ENCODE measurements at regions not wholly inside any gene's neighbourhood (a gene's known extent, or its start where the extent isn't known, plus 50 kb on each side); places are given as distances from the start of the nearest gene placed in this dataset.

GRCh38 chr10:4568731-4569130, 257.3 kb upstream of the AKR1E2 start:
- DNase-seq = no peak

- peak; percentile 49 for DNase-seq
These were observed 257.9 kb upstream of the AKR1E2 start for GRCh38 chr10:4568086-4568485.

DNA sequence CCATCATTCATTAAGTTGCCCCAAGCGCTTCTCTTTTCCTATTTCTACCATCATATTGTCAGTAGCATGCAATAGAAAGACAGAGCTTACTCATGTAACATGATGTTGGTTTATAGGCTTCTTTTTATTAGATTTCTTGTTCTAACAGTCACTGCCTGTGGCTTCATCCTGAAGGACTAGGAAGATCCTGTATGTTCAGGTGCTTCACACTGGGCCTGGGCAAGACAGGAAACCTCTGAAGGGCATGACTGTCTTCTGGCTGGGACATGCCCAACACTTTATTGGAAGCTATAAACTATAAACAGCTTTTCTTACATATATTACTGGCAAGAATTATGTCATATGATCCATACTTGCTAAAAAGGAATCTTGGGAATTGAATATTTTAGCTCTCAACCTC, 258.4 kb upstream of the AKR1E2 start:
- DNase-seq = no peak

DNA sequence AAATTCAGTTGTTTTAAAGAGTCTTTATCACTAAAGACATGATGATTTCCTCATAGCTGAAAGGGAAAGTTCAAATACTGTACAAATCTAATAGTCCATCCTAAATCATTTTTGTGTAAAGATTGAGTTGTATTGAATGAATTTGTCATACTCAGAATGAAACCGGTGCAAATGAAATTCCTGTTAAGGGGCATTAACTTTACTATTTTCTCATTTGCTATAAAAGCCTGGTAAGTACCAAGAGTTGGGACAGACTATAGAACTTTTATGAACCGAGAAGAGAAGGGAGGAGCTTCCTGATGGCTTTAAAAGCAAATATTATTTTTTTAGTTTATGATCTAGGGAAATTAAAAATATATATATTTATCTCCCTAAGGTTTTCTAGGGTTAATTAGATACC, 260.0 kb upstream of the AKR1E2 start:
- DNase-seq = no peak

DNA sequence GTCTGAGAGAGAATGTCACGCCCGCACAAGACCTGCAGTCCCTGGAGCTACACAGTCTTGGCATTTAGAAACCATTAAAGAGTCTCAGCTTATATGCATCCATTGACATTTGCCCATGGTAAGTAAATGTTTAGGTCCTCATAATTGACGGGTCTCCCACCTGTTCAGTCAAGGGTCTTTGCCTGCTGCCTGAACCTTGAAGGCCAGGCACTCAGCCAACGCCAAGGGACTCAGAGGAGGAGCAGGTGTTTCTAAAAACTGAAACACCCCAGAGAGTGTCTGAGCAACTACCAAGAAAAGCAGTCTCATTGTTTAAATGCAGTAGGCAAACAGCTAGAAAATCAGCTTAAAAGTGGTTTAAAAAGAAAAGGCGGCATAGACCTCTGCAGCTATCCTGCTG, 264.7 kb upstream of the AKR1E2 start:
- DNase-seq = no peak

GRCh38 chr10:4557469-4557868, 268.5 kb upstream of the AKR1E2 start:
- no peak for DNase-seq

DNA sequence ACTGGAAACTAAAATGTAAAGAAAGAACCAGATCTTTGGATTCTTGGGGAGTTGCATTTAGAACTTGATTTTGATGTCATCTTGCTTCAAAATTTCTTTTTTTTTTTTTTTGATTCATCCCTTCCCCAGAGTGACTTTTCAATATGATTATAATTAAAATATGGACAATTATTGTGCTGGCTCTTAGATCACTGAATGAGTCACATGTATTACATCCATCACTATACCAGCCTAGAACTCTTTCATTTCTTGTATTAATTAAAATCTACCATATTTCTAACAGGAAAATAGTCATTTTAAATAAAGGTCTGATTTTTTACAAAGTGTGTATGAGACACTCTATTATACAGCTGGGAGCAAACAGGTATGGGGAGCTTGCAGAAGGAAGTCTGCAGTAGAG, 269.5 kb upstream of the AKR1E2 start:
- no peak for DNase-seq

DNA sequence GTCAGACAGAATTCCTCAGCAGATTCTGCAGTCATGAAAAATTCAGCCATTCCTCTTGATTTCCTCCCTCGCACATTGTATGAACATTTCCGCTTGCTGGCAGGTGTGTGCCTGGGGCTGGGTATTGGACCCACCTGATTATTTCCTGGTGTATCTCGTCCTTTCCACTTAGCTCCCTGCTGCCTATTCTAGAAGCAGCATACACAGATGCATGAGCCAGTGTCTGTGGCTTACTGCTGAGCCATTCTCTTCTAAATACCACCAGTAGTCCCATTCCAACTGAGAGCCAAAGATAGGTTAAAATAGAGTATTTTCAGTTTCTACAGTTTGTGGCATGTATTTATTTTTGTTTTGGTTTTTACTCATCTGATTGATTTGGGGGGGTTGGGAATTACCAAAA, 270.1 kb upstream of the AKR1E2 start:
- no peak for DNase-seq

GRCh38 chr10:4549139-4549653, 276.8 kb upstream of the AKR1E2 start:
- DNase-seq = no peak

DNA sequence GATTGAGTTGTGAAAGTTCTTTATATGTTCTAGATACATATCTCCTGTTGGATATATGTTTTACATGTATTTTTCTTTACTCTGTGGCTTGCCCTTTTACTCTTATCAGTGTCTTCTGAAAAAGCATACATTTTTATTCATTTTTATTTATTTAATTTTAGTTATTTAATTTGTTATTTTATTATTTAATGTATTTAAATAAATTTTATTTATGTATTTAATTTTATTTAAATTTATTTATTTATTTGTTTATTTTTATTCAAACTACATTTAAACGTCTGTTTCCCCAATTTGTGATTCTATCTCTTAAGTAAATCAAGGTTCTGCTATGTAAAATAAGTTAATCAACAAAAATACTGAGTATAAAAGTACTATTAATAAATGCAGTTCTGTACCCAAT, 279.1 kb upstream of the AKR1E2 start:
- no peak for DNase-seq

DNA sequence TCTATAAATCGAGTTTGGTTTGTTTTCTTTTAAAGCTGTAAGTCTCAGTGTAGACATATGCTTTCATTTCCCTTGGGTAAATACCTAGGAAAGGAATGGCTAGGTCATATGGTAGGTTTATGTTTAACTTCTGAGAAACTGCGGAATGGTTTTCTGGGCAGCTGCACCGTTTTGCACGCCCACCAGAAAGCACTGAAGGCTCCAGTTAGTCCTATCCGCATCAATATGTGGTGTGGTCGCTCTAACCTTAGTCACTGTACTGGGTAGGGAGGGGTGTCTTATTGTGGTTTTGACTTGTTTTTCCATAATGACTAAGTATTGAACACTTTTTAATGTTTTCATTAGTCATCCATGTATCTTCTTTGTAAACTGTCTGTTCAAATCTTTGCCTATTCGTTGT, 279.5 kb upstream of the AKR1E2 start:
- DNase-seq = no peak

DNA sequence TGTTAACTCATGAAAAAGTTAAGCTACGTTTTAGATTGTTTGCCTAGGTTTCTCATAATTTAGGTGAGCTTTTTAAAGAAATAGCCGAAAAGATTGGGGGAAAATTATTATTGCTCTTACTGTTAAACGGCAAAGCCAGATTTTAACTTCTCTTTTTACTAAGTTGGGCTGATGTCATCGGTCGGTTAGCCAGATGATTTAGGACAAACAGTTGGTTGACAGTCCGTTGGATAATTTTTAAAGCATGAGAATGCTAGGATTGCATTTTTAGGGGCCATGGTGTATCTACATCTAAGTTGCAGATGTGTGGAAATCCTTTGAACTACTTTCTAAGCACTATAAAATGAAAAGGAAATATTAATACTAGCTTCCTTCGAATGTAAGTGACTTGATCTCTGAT, 280.9 kb upstream of the AKR1E2 start:
- no peak for DNase-seq

GRCh38 chr10:4543938-4544533, 282.0 kb upstream of the AKR1E2 start:
- DNase-seq = no peak

DNA sequence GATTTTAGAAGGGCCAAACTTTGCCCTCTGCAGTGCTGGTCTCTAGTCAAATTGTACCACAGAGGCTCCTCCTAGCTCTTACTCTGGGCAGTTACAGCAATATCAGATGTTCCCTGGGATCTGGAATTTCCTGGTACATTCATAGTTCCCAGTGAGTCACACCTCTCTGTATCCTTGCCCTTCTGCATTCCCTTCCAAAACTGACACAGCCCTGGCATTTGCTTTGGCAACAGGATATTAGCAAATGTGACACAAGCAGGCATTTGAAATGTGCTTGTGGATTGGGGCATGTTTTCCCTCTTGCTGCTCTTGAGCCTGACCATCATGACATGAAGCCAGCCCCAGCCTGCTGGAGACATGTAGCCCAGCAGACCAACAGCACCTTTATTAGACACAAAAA, 284.7 kb upstream of the AKR1E2 start:
- no peak for DNase-seq

GRCh38 chr10:4538016-4538415, 288.0 kb upstream of the AKR1E2 start:
- no peak for DNase-seq

- DNase-seq = peak; percentile 39
These were observed 290.5 kb upstream of the AKR1E2 start for GRCh38 chr10:4535521-4535920.

DNA sequence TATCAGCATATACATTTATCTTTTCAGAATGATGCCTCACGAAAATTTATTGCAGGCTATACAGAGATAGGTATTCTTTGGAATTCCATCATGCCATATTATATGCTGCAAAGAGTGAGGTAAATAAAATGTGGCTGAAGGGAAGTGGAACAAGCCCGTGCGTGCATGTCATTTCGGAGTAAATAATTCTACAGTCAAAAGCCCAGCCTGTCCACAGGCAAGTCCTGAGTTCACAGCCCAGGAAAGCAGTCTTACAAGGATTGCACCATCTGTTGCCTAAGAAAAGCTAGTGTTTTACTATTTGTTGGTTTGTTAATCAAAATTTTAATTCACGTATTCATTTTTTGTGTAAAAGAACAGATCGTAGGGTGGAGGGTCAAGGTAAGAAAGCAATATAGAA, 292.4 kb upstream of the AKR1E2 start:
- peak; percentile 73 for DNase-seq

- peak; percentile 59 for DNase-seq
These were observed 293.0 kb upstream of the AKR1E2 start for GRCh38 chr10:4532976-4533375.

DNA sequence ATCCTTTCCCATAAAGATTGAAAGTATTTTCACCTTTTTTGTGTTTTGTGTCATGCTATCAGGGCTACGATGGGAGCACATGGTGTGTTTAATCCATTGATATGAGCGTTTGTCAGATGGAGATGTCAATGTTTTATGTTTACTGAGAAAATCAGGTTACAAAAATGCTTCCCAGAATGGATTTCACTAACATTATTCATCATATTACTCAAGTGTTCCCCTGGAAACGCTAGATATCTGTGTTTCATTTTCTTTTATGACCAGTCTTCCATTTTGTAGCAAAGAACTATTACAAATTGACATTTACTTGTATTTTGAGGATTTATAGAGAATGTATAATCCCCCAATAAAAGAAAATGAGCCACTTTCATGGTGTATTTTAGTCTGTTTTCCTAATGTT, 293.5 kb upstream of the AKR1E2 start:
- peak; percentile 28 for DNase-seq

- no peak for DNase-seq
These were observed 294.0 kb upstream of the AKR1E2 start for GRCh38 chr10:4532011-4532410.

GRCh38 chr10:4529266-4529665, 296.7 kb upstream of the AKR1E2 start:
- no peak for DNase-seq

DNA sequence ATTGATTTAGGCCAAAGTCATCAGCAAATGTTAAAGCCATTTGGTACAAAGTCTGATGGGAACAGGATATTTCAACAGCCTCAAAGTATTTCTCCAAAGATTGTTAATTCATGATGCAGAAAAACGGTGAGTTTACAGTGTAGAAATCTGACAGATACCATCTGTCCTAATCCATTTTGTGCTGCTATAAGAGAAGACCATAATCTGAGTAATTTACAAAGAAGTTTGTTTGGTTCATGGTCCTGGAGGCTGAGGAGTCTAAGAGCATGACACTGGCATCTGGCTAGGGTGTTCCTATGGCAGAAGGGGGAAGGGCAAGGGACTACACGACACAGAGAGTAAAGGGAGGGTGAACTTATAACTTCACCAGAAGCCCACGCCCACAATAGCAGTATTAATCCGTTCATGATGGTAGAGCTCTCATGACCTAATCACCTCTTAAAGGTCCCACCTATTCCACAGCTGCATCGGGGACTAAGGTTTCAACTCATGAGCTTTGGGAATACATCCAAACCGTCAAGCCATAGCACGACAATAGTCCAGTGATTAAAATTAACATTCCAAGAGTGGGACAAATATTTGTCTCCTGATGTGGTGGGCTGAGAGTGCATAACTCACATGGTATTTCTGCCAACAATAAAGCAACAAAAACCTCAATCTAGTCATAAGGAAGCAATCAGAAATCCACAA, 298.6 kb upstream of the AKR1E2 start:
- DNase-seq = no peak

DNA sequence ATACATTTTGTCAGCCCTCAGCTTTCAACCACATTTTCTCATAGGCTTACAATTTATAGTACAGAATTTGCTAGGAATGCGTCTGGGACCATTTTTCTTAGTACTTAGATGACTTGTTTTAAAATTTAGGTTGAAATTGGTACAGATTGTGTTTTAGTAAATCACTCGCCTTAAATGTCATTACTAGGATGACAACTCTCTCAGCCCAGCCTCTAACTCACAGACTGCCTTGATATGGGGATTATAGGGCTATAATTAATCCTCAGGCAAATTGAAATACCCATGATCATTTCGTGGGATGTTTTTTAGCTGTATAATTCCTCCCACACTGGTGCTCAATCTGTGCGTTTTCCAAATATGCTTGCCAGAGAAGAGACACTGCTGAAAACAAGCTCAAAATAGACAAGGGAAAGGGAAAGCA, 299.7 kb upstream of the AKR1E2 start:
- DNase-seq = no peak

DNA sequence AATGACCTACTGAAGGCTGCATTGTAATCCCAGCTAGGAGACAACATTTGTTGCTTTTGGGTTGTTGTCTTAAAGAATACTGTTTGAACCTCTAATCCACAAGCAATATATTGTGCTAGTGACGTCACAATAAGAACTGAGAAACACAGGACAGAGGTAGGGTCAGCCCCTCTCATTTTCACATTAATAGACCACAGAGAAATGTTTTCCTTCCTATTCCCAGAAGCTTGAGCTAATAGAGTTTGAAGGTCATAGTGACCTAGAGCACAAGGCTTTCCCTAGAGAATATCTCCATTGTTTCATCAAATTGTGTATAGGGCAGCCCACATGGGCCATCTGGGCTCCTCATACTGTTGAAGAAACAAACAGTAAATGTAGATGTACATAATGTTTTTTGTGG, 300.9 kb upstream of the AKR1E2 start:
- DNase-seq = no peak

Data from NCI-H446 treated with DMSO at 0.1 percent for 48 hours (cell line).